ENCODE measurements at regions not wholly inside any gene's neighbourhood (a gene's known extent, or its start where the extent isn't known, plus 50 kb on each side); places are given as distances from the start of the nearest gene placed in this dataset.

- intact Hi-C loops (cut with DNase I) = no loop called here
- H3K36me3 ChIP-seq = no peaks in the 10 kb centered on the region
- no peaks in the 10 kb centered on the region for H3K4me1 ChIP-seq
- H3K4me3 ChIP-seq = no peak overlapping the region
- TF ChIP-seq POLR2A (IDR thresholded peaks at IDR 0.05) = no peak
- no peak for TF ChIP-seq CTCF (IDR thresholded peaks at IDR 0.05)
- H3K27me3 ChIP-seq = no peaks in the 10 kb centered on the region
- no peak overlapping the region for H3K27ac ChIP-seq
- WGBS, 2 donors = 53% methylated on average over 8 to 9 of the region's 9 CpGs
- no peak for DNase-seq
- H3K9me3 ChIP-seq = no peaks in the 10 kb centered on the region
Measured at GRCh38 chr10:128421371-128422160, 295.3 kb upstream of the MKI67 start.

DNA sequence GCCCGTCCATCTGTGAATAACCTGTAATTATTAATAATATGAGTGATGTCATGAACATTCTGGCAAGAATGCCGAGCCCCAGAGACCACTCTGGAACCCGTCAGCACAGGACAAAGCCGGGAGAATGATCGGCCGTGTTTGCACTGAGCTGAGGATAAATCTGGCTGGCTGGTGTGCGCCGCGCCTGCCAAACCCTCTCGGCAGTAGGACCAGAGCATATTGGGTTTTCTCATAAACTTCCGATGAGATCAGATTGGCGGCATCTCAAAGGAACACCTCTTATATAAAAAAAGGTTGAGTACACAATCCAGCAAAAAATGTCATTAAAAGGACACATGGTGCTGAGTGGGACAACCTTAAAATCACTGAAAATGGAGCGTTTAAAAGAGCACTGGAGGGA lies 296.0 kb upstream of the MKI67 start:
- no peak for DNase-seq

GRCh38 chr10:128422999-128423398 lies 296.8 kb upstream of the MKI67 start:
- no peaks in the 10 kb centered on the region for H3K9me3 ChIP-seq
- TF ChIP-seq CTCF (IDR thresholded peaks at IDR 0.05) (no peak), POLR2A (IDR thresholded peaks at IDR 0.05) (no peak)
- intact Hi-C loops (cut with DNase I) = no loop called here
- WGBS, 2 donors = 81 to 90% methylated on average over 5 of the region's 5 CpGs
- no peak overlapping the region for H3K27ac ChIP-seq
- no peaks in the 10 kb centered on the region for H3K27me3 ChIP-seq
- H3K36me3 ChIP-seq = no peaks in the 10 kb centered on the region
- no peak overlapping the region for H3K4me3 ChIP-seq
- DNase-seq = no peak
- H3K4me1 ChIP-seq = no peaks in the 10 kb centered on the region

More for the DNA sequence above, 296.0 kb upstream of the MKI67 start:
- intact Hi-C loops (cut with DNase I) = no loop called here
- Histone ChIP-seq H3K27me3 (no peaks in the 10 kb centered on the region), H3K27ac (no peak overlapping the region), H3K36me3 (no peaks in the 10 kb centered on the region), H3K4me3 (no peak overlapping the region), H3K4me1 (no peaks in the 10 kb centered on the region), H3K9me3 (no peaks in the 10 kb centered on the region)
- 71 to 76% methylated on average over 11 to 13 of the region's 13 CpGs for WGBS, 2 donors
- TF ChIP-seq POLR2A (IDR thresholded peaks at IDR 0.05) (no peak), CTCF (IDR thresholded peaks at IDR 0.05) (no peak)

DNA sequence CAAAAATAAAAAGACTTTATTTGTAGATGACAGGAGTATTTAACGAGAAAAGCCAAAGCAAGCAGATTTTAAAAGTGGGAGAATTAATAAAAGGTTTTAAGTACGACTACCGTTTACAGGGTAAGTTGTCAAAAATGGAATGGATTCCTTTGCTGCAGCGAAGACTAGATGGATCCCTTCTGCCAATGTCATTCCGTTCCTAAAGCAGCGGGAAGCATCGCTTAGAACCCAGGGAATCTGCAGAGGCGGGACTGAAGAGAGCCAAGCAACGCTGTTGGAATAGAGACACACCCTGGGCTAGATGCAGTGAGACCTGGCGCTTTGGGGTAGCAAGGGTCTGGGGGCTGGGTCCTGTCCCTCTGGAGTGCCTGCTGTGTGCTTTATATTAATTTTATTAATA lies 303.1 kb upstream of the MKI67 start:
- intact Hi-C loops (cut with DNase I) = no loop called here
- DNase-seq = no peak
- Histone ChIP-seq H3K9me3 (no peaks in the 10 kb centered on the region), H3K4me1 (no peaks in the 10 kb centered on the region), H3K27me3 (peaks cover 0 to 2% (median 0%) of the 10 kb centered on the region in 4 donors), H3K4me3 (no peak overlapping the region), H3K36me3 (no peaks in the 10 kb centered on the region), H3K27ac (no peak overlapping the region)
- 64 to 73% methylated on average over 10 of the region's 10 CpGs for whole genome bisulfite sequencing, 2 donors
- TF ChIP-seq POLR2A (IDR thresholded peaks at IDR 0.05) = no peak
- TF ChIP-seq CTCF (IDR thresholded peaks at IDR 0.05) = no peak

GRCh38 chr10:128429835-128430513 lies 303.8 kb upstream of the MKI67 start:
- Histone ChIP-seq H3K36me3 (no peaks in the 10 kb centered on the region), H3K4me1 (no peaks in the 10 kb centered on the region), H3K9me3 (no peaks in the 10 kb centered on the region), H3K4me3 (no peak overlapping the region), H3K27me3 (peaks cover 0 to 8% (median 0%) of the 10 kb centered on the region in 4 donors), H3K27ac (no peak overlapping the region)
- intact Hi-C loops (cut with DNase I) = no loop called here
- DNase-seq = no peak
- no peak for TF ChIP-seq POLR2A (IDR thresholded peaks at IDR 0.05)
- WGBS, 2 donors = 55 to 59% methylated on average over 20 to 31 of the region's 33 CpGs
